VCaP (cell line): ENCODE measurements at regions not wholly inside any gene's neighbourhood (a gene's known extent, or its start where the extent isn't known, plus 50 kb on each side); places are given as distances from the start of the nearest gene placed in this dataset.

Experiments used
- H3K27ac ChIP-seq: fragments of 450-650 bp; 2 replicates; pipeline ENCODE4 v1.5.1; 2017
- CTCF ChIP-seq: fragments of 450-650 bp; conservative IDR thresholded peaks from 2 replicates; pipeline ENCODE4 v1.5.1; 2017; ENCODE audit warnings: mild to moderate bottlenecking, moderate library complexity

DNA sequence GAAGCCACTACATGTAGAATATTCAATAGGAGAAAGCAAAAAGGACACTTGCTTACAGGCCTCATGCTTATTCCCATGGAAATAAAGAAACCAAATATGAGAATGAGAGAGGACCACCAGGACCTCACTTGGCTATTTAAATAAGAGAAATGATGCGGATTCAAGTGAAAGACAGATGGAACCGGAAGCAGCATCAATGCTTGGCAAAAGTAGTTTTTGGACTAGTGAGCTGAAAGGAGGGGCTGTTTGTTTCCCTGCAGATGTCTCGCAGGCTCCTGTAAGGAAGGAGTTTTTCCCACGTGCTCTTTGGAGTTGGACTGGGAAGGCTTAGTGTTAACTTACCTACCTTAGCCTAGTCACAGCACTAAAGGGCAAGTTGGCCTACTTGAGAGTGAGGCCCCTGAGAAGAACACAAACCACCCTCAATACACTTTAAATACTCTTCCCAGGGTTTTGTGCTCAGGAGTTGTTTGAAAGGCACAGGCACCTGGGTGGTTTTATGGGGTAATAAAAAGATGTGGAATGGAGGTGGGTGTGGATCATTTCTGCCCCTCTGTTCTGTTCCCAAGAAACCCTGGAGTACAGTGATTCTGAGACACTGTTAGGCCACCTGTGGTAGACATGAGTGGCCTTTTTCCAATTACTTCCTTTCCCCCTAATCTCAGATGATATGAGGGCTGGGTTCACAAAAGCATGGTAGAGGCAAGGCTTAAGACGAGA lies 113.3 kb upstream of the C1GALT1C1 start:
- no peak for TF ChIP-seq CTCF
- no peak overlapping the region for H3K27ac ChIP-seq

- no peak overlapping the region for H3K27ac ChIP-seq
- TF ChIP-seq CTCF: no peak
Observed at GRCh38 chrX:120741452-120741851, 111.6 kb upstream of the C1GALT1C1 start.

GRCh38 chrX:120740072-120740471 lies 110.2 kb upstream of the C1GALT1C1 start:
- H3K27ac ChIP-seq: no peak overlapping the region
- no peak for TF ChIP-seq CTCF

DNA sequence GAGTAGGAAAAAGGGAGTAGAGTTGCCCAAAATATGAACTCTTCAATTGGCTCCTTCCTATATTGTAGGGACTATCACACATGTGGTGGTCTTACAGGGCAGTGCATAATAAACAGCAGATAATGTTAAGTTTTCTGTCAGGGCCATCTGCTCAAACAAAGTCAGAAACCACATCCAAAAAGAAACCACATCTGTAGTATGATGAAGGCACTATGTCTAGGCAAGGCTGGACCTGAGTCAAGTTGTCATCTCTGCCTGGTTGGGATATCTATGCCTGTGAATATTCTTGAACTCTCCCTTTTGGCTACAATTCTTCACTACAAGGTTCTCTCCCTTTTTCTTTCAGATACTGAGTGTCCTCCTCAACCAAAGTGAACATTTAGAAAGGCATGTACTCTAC lies 109.4 kb upstream of the C1GALT1C1 start:
- H3K27ac ChIP-seq: no peak overlapping the region
- no peak for TF ChIP-seq CTCF

DNA sequence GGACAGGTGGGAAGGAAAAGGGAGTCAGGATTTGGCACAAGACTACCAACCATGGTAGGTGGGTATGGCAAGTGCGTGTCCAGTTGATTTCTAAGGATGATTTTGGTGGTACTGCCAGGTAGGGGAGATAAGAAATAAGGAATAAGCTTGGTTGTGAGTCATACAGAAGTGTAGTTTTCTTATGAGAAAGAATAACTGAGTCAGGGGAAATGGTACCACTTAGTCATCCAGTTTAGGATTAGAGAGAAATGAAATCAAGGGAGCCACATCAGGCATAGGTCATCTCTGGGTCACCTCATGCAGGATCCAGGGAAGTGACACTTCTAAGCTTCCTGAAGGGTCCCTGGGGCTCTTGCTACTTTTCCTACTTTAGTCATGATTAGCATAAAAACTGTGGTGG lies 107.1 kb upstream of the C1GALT1C1 start:
- H3K27ac ChIP-seq: no peak overlapping the region
- no peak for TF ChIP-seq CTCF

DNA sequence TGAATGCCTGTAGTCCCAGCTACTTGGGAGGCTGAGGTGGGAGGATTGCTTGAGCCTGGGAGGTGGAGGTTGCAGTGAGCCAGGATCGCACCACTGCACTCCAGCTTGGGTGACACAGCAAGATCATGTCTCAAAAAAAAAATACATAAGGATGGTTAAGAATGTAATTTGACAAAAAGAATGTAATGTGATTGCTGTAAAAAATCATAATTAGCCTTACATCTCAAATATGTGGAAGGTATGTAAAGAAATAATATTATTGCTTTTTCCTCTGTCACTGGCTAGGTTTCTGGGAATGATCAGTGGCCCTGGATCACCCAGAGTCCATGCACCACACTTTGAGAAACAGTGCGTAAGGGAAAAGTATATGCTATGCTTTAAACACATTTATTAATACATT lies 106.1 kb upstream of the C1GALT1C1 start:
- no peak for TF ChIP-seq CTCF
- H3K27ac ChIP-seq: no peak overlapping the region

DNA sequence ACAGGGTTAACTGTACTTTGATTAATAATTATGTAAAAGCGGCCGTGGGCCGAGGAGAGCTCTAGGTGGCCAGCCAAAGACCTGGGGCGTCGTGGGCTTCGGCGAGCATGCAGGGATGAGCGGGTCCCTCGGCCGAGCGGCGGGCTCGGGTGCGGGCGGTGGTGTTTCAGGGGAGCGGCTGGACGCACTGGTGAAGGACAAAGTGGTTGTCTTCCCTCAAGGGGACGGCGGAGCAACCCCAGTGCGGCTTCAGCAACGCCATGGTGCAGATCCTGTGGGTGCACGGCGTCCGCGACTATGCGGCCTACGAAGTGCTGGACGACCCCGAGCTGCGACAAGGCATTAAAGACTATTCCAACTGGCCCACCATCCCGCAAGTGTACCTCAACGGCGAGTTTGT lies 103.0 kb upstream of the C1GALT1C1 start:
- no peak for TF ChIP-seq CTCF
- no peak overlapping the region for H3K27ac ChIP-seq
